NT2/D1 (cell line): ENCODE measurements at regions not wholly inside any gene's neighbourhood (a gene's known extent, or its start where the extent isn't known, plus 50 kb on each side); places are given as distances from the start of the nearest gene placed in this dataset.

Source experiments
- SUZ12 ChIP-seq: IDR thresholded peaks from 2 replicates; pipeline ENCODE4 v1.6.1; 2011; ENCODE audit not compliant: insufficient read length, insufficient read depth; ENCODE audit errors: extremely low read depth
- YY1 ChIP-seq: IDR thresholded peaks from 2 replicates; pipeline ENCODE4 v1.6.1; 2011; ENCODE audit not compliant: insufficient read length, insufficient read depth
- ZNF274 ChIP-seq: IDR thresholded peaks from 2 replicates; pipeline ENCODE4 v1.6.1; 2011; ENCODE audit warnings: mild to moderate bottlenecking, low read depth, low read length

DNA sequence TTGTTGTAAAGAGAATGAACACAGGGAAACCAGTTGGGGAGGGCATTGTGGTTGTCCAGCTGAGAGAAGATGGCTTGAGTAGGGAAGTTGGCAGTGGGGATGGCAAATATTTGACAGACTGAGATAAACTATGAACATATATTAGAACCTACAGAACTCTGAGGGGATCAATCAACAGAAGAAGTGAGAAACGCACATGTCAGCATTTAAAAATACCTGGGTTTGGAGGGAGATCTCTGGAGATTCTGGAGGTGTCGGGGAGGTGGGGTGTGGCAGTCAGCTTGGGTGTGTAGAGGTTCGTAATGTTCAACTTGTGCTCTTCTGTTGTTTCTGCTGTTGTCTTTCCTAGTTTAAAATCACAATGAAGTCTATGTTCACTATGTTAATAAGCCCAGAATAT lies 517.8 kb downstream of the AACS start:
- TF ChIP-seq ZNF274 (no peak), SUZ12 (no peak), YY1 (no peak)
